22Rv1 (cell line): ENCODE measurements at regions not wholly inside any gene's neighbourhood (a gene's known extent, or its start where the extent isn't known, plus 50 kb on each side); places are given as distances from the start of the nearest gene placed in this dataset.

Experiments
- H3K27ac ChIP-seq: fragments of 450-650 bp; 2 replicates; pipeline ENCODE4 v1.5.1; 2017
- ZFX ChIP-seq: fragments of 450-650 bp; IDR thresholded peaks from 2 replicates; pipeline ENCODE4 v1.6.1; 2017; ENCODE audit warnings: antibody characterized with exemption, borderline replicate concordance
- TF ChIP-seq, protein P1 (sequence below): fragments of 450-650 bp; IDR thresholded peaks from 2 replicates; pipeline ENCODE4 v1.5.1; 2017; ENCODE audit warnings: mild to moderate bottlenecking

GRCh38 chr10:120984221-120984620 is 133.1 kb downstream of the WDR11 start:
- TF ChIP-seq ZFX = no peak
- TF ChIP-seq, protein P1, sequence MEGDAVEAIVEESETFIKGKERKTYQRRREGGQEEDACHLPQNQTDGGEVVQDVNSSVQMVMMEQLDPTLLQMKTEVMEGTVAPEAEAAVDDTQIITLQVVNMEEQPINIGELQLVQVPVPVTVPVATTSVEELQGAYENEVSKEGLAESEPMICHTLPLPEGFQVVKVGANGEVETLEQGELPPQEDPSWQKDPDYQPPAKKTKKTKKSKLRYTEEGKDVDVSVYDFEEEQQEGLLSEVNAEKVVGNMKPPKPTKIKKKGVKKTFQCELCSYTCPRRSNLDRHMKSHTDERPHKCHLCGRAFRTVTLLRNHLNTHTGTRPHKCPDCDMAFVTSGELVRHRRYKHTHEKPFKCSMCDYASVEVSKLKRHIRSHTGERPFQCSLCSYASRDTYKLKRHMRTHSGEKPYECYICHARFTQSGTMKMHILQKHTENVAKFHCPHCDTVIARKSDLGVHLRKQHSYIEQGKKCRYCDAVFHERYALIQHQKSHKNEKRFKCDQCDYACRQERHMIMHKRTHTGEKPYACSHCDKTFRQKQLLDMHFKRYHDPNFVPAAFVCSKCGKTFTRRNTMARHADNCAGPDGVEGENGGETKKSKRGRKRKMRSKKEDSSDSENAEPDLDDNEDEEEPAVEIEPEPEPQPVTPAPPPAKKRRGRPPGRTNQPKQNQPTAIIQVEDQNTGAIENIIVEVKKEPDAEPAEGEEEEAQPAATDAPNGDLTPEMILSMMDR = no peak
- H3K27ac ChIP-seq = no peak overlapping the region

GRCh38 chr10:120987359-120987758 is 136.2 kb downstream of the WDR11 start:
- TF ChIP-seq, protein P1 = no peak
- TF ChIP-seq ZFX = no peak
- H3K27ac ChIP-seq = no peak overlapping the region

DNA sequence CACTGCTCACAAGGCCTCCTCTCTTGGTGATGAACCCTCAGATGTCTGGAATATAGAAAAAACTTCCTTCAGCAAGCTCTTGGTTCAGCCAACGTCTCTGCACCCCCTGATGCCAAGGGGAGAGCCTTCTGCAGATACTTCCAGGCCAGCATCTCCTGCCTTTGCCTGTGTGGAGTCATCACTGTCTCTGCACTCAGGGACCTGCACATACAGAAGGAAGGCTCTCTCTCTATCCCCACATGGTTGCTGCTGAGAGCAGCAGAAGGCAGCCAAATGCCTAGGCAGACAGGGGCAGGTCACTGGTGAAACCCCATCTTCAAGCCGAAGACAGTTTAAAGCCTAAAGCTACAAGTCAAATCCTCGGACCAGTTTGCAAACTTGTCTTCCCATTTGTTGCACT is 137.6 kb downstream of the WDR11 start:
- H3K27ac ChIP-seq = no peak overlapping the region
- TF ChIP-seq ZFX = no peak
- TF ChIP-seq, protein P1 = no peak

- TF ChIP-seq, protein P1 = no peak
- TF ChIP-seq ZFX = no peak
These were observed 138.1 kb downstream of the WDR11 start for GRCh38 chr10:120989279-120989678.

GRCh38 chr10:120989996-120990598 is 138.9 kb downstream of the WDR11 start:
- no peak for TF ChIP-seq ZFX
- TF ChIP-seq, protein P1 = no peak
- H3K27ac ChIP-seq = no peak overlapping the region

More at GRCh38 chr10:120989279-120989678, 138.1 kb downstream of the WDR11 start:
- H3K27ac ChIP-seq = no peak overlapping the region

GRCh38 chr10:120990831-120991230 is 139.7 kb downstream of the WDR11 start:
- TF ChIP-seq, protein P1 = no peak
- TF ChIP-seq ZFX = no peak
- no peak overlapping the region for H3K27ac ChIP-seq

GRCh38 chr10:120993089-120993488 is 141.9 kb downstream of the WDR11 start:
- TF ChIP-seq, protein P1 = no peak
- no peak for TF ChIP-seq ZFX

More at GRCh38 chr10:120993089-120993488, 141.9 kb downstream of the WDR11 start:
- no peak overlapping the region for H3K27ac ChIP-seq
